NCI-H82 treated with DMSO at 0.1 percent for 48 hours (cell line): ENCODE measurements at regions not wholly inside any gene's neighbourhood (a gene's known extent, or its start where the extent isn't known, plus 50 kb on each side); places are given as distances from the start of the nearest gene placed in this dataset.

Experiments used
- DNase-seq: peaks from one replicate; lab custom pipeline; 2025; ENCODE audit not compliant: unreplicated experiment; lab: John Stamatoyannopoulos, UW

- no peak for DNase-seq
These were observed 178.5 kb downstream of the GLI2 start for GRCh38 chr2:120913972-120914838.

- no peak for DNase-seq
These were observed 179.3 kb downstream of the GLI2 start for GRCh38 chr2:120914839-120915521.

GRCh38 chr2:120915670-120916069 lies 180.0 kb downstream of the GLI2 start:
- DNase-seq: no peak

GRCh38 chr2:120916446-120916845 lies 180.8 kb downstream of the GLI2 start:
- DNase-seq: no peak

- DNase-seq: no peak
These were observed 182.2 kb downstream of the GLI2 start for GRCh38 chr2:120917886-120918285.

GRCh38 chr2:120919216-120919615 lies 183.5 kb downstream of the GLI2 start:
- DNase-seq: no peak

GRCh38 chr2:120919771-120920453 lies 184.2 kb downstream of the GLI2 start:
- no peak for DNase-seq

GRCh38 chr2:120920454-120921148 lies 184.9 kb downstream of the GLI2 start:
- no peak for DNase-seq

- no peak for DNase-seq
These were observed 185.8 kb downstream of the GLI2 start for GRCh38 chr2:120921457-120921856.

- no peak for DNase-seq
These were observed 187.1 kb downstream of the GLI2 start for GRCh38 chr2:120922571-120923332.

- no peak for DNase-seq
These were observed 187.8 kb downstream of the GLI2 start for GRCh38 chr2:120923426-120923825.

- no peak for DNase-seq
These were observed 189.3 kb downstream of the GLI2 start for GRCh38 chr2:120924924-120925323.

- no peak for DNase-seq
These were observed 191.0 kb downstream of the GLI2 start for GRCh38 chr2:120926463-120927264.

- no peak for DNase-seq
These were observed 191.6 kb downstream of the GLI2 start for GRCh38 chr2:120927265-120927628.

GRCh38 chr2:120929829-120930228 lies 194.2 kb downstream of the GLI2 start:
- DNase-seq: no peak

- DNase-seq: no peak
These were observed 194.6 kb downstream of the GLI2 start for GRCh38 chr2:120930236-120930635.

- DNase-seq: no peak
These were observed 195.2 kb downstream of the GLI2 start for GRCh38 chr2:120930864-120931263.

GRCh38 chr2:120932472-120932871 lies 196.8 kb downstream of the GLI2 start:
- DNase-seq: no peak

GRCh38 chr2:120932881-120933280 lies 197.2 kb downstream of the GLI2 start:
- DNase-seq: no peak
